ENCODE measurements at regions not wholly inside any gene's neighbourhood (a gene's known extent, or its start where the extent isn't known, plus 50 kb on each side); places are given as distances from the start of the nearest gene placed in this dataset.

DNA sequence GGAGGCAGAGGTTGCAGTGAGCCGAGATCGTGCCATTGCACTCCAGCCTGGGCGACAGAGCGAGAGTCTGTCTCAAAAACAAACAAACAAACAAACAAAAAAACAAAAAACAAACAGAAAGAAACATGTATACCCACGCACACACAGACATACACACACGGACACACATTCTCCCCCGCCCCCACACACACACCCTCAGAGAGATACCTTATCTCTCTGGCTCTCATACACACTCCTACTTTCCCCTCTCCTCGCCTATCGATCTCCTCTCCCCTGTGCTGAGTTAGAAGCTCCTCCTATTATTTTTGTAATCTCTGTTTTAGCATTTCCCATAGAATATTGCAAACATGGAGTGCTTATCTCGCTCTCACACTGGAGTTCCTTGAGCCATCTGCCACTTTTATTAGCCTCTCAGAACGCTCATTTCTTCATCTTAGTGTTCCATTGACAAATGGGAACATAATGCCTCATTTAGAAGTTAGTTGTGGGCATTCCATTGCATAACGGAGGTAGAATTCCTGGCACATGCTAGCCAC is 144.2 kb upstream of the CITED2 start (continued):
- peak; percentile 24; the same call in 1 of the 2 replicates for TF ChIP-seq ZC3H8 (IDR thresholded peaks at IDR 0.05)
- TF ChIP-seq, protein P1, sequence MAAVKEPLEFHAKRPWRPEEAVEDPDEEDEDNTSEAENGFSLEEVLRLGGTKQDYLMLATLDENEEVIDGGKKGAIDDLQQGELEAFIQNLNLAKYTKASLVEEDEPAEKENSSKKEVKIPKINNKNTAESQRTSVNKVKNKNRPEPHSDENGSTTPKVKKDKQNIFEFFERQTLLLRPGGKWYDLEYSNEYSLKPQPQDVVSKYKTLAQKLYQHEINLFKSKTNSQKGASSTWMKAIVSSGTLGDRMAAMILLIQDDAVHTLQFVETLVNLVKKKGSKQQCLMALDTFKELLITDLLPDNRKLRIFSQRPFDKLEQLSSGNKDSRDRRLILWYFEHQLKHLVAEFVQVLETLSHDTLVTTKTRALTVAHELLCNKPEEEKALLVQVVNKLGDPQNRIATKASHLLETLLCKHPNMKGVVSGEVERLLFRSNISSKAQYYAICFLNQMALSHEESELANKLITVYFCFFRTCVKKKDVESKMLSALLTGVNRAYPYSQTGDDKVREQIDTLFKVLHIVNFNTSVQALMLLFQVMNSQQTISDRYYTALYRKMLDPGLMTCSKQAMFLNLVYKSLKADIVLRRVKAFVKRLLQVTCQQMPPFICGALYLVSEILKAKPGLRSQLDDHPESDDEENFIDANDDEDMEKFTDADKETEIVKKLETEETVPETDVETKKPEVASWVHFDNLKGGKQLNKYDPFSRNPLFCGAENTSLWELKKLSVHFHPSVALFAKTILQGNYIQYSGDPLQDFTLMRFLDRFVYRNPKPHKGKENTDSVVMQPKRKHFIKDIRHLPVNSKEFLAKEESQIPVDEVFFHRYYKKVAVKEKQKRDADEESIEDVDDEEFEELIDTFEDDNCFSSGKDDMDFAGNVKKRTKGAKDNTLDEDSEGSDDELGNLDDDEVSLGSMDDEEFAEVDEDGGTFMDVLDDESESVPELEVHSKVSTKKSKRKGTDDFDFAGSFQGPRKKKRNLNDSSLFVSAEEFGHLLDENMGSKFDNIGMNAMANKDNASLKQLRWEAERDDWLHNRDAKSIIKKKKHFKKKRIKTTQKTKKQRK (IDR thresholded peaks at IDR 0.05; ENCODE audit: borderline replicate concordance, low read depth, low read length) = 0 out of 2 replicates have a peak, but pooled peaks have one; percentile 24
- 0 out of 2 replicates have a peak, but pooled peaks have one; percentile 47 for TF ChIP-seq NFATC3 (IDR thresholded peaks at IDR 0.05)
- TF ChIP-seq DMBX1 (CRISPR knock-in tag; IDR thresholded peaks at IDR 0.05; ENCODE audit: borderline replicate concordance) = 0 out of 2 replicates have a peak, but pooled peaks have one; percentile 31
- TF ChIP-seq, protein P2, sequence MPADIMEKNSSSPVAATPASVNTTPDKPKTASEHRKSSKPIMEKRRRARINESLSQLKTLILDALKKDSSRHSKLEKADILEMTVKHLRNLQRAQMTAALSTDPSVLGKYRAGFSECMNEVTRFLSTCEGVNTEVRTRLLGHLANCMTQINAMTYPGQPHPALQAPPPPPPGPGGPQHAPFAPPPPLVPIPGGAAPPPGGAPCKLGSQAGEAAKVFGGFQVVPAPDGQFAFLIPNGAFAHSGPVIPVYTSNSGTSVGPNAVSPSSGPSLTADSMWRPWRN (IDR thresholded peaks at IDR 0.05; ENCODE audit: low read depth) = peak; percentile 67
- TF ChIP-seq NCOA2 (IDR thresholded peaks at IDR 0.05; ENCODE audit: partially characterized antibody in 2 of 2) = peak in 1 of 2 experiments; percentile 40
- TF ChIP-seq JUND (IDR thresholded peaks at IDR 0.05; ENCODE audit: borderline replicate concordance, low read depth, low read length) = peak; percentile 66
- peak; percentile 41; the same call in 1 of the 3 replicates for TF ChIP-seq JUND (tag; IDR thresholded peaks at IDR 0.05; ENCODE audit: borderline replicate concordance, low read depth, low read length)
- TF ChIP-seq SMARCC2 (IDR thresholded peaks at IDR 0.05; ENCODE audit: low read depth) = peak; percentile 88
- no peak for TF ChIP-seq ZNF263 (CRISPR knock-in tag; IDR thresholded peaks at IDR 0.05; ENCODE audit: borderline replicate concordance)
- peak; percentile 35 to 82; a peak in 3 of 4 replicates for TF ChIP-seq TBL1XR1 (IDR thresholded peaks at IDR 0.05; ENCODE audit: low read length in 2 of 2)
- no peak for TF ChIP-seq CSDE1 (IDR thresholded peaks at IDR 0.05)
- no peak for TF ChIP-seq ZNF347 (CRISPR knock-in tag; IDR thresholded peaks at IDR 0.05; ENCODE audit: low read depth)
- TF ChIP-seq ADNP (tag; IDR thresholded peaks at IDR 0.05) = peak; percentile 90
- TF ChIP-seq, protein P3, sequence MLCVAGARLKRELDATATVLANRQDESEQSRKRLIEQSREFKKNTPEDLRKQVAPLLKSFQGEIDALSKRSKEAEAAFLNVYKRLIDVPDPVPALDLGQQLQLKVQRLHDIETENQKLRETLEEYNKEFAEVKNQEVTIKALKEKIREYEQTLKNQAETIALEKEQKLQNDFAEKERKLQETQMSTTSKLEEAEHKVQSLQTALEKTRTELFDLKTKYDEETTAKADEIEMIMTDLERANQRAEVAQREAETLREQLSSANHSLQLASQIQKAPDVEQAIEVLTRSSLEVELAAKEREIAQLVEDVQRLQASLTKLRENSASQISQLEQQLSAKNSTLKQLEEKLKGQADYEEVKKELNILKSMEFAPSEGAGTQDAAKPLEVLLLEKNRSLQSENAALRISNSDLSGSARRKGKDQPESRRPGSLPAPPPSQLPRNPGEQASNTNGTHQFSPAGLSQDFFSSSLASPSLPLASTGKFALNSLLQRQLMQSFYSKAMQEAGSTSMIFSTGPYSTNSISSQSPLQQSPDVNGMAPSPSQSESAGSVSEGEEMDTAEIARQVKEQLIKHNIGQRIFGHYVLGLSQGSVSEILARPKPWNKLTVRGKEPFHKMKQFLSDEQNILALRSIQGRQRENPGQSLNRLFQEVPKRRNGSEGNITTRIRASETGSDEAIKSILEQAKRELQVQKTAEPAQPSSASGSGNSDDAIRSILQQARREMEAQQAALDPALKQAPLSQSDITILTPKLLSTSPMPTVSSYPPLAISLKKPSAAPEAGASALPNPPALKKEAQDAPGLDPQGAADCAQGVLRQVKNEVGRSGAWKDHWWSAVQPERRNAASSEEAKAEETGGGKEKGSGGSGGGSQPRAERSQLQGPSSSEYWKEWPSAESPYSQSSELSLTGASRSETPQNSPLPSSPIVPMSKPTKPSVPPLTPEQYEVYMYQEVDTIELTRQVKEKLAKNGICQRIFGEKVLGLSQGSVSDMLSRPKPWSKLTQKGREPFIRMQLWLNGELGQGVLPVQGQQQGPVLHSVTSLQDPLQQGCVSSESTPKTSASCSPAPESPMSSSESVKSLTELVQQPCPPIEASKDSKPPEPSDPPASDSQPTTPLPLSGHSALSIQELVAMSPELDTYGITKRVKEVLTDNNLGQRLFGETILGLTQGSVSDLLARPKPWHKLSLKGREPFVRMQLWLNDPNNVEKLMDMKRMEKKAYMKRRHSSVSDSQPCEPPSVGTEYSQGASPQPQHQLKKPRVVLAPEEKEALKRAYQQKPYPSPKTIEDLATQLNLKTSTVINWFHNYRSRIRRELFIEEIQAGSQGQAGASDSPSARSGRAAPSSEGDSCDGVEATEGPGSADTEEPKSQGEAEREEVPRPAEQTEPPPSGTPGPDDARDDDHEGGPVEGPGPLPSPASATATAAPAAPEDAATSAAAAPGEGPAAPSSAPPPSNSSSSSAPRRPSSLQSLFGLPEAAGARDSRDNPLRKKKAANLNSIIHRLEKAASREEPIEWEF (CRISPR knock-in tag; IDR thresholded peaks at IDR 0.05) = peak; percentile 87; the same call in 1 of the 2 replicates
- TF ChIP-seq, protein P4, sequence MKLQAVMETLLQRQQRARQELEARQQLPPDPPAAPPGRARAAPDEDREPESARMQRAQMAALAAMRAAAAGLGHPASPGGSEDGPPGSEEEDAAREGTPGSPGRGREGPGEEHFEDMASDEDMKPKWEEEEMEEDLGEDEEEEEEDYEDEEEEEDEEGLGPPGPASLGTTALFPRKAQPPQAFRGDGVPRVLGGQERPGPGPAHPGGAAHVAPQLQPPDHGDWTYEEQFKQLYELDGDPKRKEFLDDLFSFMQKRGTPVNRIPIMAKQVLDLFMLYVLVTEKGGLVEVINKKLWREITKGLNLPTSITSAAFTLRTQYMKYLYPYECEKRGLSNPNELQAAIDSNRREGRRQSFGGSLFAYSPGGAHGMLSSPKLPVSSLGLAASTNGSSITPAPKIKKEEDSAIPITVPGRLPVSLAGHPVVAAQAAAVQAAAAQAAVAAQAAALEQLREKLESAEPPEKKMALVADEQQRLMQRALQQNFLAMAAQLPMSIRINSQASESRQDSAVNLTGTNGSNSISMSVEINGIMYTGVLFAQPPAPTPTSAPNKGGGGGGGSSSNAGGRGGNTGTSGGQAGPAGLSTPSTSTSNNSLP (IDR thresholded peaks at IDR 0.05; ENCODE audit: borderline replicate concordance, low read depth, low read length) = peak; percentile 94; the same call in 1 of the 2 replicates

Data from K562 (cell line).